Stimulated activated CD4-positive, alpha-beta T cell treated with anti-CD3 and anti-CD28 coated beads, Interleukin-1b, Interleukin-23, amount 100 ng/mL, for 4 hours (primary cell): ENCODE measurements at regions not wholly inside any gene's neighbourhood (a gene's known extent, or its start where the extent isn't known, plus 50 kb on each side); places are given as distances from the start of the nearest gene placed in this dataset.
"Not testable (repeated sequence)": the region's sequence is repeated elsewhere in the genome, so short reads cannot be mapped to it uniquely, and the experiment has no call there.

ENCODE experiments used
- DNase-seq, 2 donors: peaks; one replicate each; pipeline ENCODE4 v3.0.0-alpha.2; 2020; ENCODE audit warnings: low read depth in 2 of 2

DNA sequence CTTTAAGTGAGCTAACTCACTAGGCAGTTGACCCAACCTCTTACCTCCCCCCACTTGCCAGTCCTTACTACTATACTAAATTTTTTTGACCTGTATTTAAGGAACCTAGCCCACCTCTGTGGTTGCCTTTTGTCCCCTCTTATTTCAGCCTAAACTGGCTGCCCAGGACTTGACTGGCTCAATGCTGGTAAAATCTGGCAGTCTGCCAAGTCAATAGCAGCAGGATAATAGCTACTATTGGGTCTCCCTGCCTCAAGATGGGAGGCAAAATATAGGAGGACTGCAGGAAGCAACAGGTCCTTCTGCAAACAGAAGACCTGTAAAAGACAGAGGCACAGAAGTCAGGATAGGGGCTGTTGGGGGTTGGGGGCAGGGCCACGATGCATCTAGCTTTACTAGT, 144.2 kb upstream of the POGK start:
- DNase-seq = no peak

DNA sequence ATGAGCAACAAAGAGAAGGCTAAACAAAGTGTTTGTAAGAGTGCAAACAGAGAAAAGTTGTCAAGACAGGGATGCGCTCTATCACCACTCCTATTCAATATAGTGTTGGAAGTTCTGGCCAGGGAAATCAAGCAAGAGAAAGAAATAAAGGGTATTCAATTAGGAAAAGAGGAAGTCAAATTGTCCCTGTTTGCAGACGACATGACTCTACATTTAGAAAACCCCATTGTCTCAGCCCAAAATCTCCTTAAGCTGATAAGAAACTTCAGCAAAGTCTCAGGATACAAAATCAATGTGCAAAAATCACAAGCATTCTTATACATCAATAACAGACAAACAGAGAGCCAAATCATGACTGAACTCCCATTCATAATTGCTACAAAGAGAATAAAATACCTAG, 143.4 kb upstream of the POGK start:
- not testable (repeated sequence) for DNase-seq

DNA sequence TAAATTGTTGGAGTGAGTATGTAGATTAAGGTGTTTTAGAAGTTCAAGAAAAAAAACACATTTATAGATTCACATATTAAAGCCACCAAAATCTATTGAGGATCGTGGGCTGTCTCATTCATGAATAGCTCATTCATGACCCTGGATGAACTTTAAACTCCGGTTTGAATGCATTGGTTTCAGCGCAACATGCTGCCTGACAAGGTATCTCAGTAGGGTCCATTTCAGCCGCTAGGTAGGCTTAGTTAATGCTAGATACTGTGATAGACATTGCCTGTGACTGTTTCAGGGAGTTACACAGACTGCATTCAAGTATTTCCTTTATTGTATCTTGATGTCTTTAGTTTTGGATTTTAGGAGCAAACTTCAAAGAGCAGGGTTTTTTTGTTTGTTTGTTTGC, 140.5 kb upstream of the POGK start:
- no peak for DNase-seq

DNA sequence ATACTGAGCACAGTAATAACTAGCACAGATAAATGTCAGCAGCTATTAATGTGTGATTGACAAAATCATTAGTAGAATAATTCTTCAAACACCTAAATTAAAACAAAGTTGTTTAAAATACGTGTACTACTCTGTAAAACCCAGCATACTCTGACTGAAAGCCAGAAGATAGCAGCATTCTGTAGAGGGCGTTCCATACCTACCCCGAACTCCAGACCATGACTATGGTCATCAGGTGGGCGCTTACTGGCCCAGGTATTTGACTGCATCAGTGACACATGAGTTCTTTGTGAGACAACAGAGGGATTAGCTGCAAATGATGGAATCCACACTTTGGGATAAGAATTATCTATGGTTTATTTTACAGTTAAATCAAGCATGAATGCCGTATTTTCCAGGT, 139.7 kb upstream of the POGK start:
- DNase-seq = no peak

DNA sequence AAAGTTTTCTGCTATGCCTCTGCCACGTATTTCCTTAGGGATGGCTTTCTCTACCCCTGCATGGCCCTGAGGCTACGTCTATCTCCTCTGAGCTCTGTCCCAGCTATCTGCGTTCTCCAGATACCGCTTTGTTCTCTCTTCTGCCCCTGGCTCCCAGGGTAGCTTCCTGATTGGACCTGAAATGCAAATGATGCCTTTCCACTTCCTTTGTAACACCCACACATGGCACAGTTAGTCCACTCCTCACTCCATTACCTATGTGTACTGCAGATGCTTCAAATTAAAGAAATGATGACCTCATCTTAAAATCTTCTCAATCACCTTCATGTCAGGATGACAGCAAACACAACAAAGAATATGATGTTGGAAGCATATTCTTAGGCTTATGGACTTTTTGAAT, 138.6 kb upstream of the POGK start:
- no peak for DNase-seq

DNA sequence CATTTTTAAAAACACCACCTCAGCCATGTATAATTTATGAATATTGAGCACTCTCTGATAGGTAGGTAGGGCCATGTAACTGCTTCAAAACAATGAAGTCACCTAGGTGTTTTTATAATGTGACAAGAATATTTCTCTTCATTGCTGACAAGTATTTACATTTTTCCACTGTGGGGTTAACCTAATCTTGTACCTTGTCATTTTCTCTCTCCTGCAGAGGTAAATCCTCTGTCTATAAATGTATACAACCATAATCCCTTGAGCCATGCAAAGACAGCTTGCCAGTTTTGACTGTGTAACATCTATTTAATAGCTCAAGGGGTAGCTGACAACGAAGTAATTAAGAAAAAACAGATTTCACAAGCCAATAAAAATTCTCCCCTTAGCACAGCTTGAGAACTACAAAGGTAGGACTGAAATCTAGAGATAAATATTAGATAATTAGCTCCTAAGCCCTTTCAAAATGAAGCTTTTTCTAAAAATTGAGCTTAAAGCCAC, 137.6 kb upstream of the POGK start:
- DNase-seq = no peak

DNA sequence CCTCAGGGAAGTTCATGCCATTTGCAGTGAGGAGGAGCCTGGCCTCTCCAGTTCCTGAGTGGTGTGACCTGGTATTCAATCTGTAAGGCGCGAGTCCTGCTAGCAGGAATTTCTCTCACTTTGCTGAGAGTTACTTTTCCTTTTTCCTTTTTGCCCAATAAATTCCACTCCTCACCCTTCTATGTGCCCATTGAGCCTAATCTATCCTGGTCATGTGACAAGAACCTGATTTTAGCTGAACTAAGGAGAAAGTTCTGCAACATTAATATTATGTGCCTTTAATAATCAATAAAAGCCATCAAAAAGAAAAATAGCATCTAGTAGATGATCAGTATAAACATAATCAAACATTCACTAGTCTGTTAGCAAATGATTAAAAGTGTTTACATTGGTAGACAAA, 136.1 kb upstream of the POGK start:
- DNase-seq = no peak

DNA sequence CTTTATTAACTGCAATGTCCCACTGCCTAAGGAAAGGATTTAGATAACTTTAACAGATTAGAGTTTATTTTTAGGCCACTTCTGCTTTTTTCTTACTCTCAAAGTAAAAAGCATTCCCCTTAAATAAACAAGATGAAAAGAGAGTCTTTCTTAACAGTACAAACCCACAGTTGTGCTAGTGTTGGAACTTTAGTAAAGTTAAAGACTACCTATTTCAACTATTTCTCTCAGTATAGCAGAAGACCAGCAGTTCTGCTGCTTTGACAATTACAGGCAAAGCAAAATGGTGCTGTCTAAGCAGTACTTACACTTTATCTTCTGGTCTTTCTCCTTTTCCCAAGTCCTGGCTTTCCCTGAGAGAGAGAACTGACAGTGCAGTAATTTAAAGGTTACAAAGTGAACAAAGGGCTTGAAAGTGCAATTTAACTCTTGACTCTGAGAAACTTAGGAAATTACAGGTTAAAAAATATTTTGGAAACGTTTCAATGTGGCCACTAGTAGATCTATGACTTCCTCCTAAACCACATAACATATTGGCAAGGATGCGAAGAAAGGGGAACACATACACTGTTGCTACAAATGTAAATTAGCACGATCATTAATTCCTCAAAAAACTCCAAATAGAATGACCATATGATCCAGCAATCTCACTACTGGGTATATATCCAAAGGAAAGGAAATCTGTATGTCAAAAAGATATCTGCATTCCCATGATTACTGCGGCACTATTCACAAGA, 135.4 kb upstream of the POGK start:
- no peak for DNase-seq

DNA sequence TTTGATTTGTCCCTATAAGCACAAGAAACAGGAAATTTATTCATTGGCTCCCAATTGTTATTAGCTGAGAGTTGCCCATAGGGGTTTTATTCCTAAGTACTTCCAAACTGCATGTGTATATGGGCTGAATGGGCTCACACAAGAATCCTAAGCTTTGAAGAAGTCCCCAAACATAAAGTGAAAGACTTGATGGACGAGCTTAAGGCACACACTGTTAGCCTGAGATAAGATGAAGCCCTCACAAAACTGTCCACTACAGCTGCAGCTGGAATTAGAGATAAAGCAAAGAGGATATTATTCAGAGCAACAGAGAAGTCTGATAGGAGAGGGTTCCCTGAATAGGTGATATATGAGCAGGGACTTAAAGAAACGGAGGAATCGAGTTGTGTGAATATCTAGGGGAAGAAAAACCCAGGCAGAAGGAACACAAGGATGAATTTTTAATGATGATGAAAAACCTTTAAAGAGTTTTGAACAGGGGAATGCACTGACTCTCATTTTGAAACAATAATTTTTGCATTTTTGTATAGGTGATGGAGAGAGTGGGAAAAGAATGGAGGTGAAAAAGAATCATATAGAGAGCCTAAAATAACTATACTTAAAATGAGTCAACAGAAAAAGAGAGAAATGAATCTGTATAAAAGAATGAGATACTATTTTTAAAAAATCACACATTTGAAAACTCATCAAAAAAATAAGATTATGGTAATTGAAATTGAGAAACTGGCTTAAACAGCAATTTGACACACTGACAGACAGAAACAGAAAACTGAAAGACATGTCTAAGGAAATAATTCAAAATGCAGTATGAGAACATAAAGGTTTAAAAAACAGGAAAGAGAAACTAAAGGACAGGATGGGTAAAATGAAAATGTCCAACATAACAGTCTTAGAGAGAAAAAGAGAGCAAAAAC, 133.6 kb upstream of the POGK start:
- no peak for DNase-seq

DNA sequence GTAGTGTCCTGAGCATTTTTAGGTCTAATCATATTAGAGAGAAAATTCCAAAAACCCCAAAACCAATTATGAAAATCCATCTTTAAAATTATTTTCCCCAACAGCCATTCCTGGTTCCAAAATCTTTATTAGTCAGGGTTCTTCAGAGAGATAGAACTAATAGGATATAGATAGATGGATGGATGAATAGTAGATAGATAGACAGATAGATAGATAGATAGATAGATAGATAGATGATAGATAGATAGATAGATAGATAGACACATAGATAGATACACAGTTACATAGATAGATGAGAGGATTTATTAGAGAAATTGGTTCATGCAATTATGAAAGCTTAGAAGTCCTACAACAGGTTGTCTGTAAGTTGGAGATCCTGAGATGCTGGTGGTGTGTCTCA, 122.7 kb upstream of the POGK start:
- DNase-seq = no peak

DNA sequence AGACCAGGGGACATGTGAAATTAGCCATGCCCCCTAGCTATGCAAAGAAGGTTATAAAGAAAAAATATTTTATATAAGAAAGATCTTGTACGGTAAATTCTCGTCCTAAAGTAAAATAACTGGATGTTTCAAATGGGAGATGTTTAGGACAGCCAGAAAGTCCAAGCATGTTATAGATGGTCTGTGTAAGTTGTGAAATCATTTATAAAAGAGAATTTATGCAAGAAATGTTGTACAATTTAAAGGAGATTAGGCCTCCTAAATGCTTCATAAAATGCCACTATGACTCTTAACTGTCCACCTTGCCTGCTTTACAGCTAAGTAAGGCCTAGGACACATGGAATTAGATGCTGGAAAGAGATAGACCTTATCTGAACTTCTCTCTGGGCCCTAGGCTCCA, 118.1 kb upstream of the POGK start:
- DNase-seq = no peak

DNA sequence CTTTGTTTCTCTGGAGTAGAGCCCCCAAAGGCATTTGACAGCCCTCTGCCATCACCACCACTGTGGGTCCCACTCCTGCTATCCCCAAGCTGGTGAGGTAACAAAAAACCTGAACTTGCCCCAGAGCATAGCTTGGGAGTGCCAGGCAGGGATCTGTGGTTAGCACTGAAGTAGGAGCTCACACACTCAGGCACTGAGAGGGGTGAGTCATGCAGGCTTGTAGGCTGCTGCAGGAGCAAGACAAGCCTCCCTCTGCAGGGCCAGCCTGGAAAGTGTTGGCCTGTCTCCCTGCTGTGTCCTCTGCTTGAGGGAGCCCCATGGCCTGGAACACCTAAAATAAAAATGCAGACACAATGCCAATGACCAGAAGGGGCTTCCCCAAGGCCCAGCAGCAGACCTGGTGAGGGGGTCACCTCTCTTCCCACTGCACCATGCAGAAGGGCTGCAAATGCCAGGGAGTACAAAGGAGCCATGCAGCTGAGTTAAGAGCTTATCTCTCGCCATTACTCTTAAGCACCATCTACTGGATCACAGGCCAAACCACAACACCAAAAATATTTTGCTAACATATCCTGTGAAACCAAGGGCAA, 108.9 kb upstream of the POGK start:
- no peak for DNase-seq

DNA sequence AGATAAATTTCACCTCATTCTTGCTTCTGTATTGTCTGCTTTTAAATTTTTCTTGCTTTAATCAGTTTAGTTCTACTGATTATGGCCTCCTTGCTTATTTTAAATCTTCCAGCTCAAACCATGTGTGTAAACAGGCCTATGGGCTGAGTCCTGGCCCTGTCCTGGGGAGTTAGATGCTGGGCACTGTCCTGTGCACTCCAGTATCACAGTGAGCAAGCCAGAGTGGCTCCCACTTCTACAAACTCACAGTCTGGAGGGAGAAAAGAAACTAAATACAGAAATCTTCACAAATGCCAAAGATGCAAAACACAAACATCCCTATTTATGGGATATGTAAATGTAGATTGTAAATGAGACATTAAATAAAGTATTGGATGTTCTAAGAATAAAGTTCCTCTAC, 101.1 kb upstream of the POGK start:
- DNase-seq = no peak

DNA sequence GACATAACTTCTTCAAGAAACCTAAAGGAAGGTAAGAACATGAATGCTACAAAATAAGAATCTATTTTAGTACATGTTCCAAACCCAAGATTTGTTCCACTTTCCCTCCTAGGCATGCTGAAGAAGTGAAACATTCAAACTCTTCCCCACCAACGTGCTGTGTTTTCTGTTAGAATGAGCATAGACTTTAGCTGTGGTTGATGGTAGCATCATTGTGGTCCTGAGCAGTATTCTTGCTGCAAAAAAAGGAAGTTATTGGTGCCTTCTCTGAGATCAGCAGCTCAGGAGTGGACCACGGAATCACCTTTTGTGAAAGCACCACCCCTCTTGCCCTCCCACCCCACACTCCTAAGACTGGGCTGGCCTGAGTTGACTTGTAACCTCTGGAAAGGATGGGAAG, 100.4 kb upstream of the POGK start:
- DNase-seq = no peak

DNA sequence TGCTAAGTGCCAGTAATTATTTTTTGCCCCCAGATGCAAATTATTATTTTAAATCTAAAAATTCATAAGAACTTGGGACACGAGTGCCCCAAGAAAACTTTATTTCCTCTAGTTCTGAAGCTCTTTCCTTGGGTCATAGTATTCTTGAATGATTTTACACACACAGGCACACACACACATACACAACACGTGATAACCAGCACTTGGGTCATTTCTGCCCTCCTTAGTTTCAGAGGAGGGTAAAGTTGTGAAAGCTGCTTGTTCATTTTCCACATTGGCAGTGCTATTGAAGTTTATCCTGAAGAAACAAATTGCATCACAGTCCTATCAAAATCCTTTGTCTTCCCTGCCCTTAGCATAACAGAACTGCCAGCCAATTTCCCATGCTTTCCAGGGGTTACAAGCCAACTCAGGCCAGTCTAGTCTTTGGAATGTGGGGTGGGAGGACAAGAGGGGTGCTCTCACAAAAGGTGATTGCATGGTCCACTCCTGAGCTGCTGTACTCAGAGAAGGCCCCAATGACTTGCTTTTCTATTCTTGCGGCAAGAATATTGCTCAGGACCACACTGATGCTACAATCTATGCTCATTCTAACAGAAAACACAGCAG, 98.5 kb upstream of the POGK start:
- no peak for DNase-seq

DNA sequence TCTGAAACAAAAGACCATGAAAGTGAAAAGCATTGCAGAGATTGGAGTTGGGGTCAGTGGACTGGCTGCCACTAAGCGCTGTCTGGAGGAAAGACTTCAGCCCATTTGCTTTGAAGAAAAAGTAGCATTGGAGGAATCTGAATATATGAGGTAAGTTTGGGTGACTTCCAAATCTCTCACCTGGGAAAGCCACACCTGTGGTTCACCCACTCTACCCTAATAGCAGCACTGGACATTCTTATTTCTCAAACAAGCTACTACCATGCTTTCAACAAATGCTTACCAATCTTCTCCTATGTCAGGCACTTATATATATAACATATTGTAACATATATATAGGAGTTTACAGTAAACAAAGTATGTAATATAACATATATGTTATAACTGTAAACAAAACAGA, 76.0 kb upstream of the POGK start:
- DNase-seq = no peak

DNA sequence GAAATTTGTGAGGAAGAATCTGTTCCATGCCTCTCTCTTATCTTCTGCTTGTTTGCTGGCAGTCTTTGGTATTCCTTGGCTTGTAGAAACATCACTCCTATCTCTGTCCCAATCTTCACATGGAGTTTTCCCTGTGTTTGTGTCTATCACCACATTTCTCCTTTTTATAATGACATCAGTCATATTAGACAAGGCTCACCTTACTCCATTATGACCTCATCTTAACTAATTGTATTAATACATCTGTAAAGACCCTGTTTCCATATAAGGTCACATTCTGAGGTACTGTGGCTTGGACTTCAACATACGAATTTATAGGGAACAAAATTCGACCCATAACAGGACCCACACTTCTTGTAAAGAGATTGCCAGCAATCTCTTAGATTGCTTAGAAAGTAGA, 72.3 kb upstream of the POGK start:
- DNase-seq = no peak

DNA sequence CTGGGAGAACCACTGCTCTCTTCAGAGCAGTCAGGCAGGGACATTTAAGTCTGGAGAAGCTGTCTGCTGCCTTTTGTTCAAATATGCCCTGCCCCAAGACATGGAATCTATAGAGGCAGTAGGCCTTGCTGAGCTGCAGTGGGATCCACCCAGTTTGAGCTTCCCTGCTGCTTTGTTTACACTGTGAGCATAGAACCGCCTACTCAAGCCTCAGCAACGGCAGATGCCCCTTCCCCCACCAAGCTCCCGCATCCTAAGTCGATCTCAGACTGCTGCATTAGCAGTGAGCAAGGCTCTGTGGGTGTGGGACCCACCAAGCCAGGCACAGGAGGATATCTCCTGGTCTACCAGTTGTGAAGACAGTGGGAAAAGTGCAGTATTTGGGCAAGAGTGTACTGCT, 54.6 kb upstream of the POGK start:
- not testable (repeated sequence) for DNase-seq

DNA sequence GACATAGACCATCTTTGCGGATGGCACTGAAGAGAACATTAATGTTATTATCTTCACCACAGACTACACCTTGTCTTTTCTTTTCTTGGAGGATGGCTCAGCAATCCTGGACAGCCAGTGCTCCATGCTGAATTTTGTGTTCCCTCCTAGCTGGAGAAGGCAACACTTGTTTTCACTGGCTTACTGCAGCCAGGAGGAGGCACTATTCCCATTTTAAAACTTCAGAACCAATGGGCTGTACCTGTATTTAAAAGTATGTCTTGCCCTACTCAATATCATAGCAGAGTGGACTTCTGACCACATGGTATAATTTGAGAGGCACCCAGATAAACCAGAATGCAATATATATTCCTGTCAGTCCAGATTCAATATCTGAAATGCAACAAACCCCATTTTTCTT, 53.3 kb upstream of the POGK start:
- no peak for DNase-seq

DNA sequence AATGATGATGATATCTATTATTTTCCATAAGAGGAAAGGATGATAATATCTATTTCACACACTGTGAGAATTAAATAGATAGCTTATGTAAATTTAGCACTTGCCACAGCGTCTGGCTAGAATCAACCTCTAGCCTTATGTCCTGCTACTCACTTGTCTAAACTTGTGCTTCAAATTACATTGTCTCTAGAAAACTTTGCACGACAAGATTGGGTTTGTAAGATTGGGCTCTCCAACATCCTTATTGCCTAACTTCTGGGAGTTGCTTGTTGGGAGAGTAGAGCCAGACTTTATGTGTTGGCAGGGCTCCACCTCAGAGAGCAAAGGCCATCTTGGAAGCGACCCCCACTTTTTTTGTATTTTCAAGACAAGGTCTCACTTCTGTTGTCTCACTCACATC, 50.0 kb upstream of the POGK start:
- no peak for DNase-seq
